NT2/D1 (cell line): ENCODE measurements at regions not wholly inside any gene's neighbourhood (a gene's known extent, or its start where the extent isn't known, plus 50 kb on each side); places are given as distances from the start of the nearest gene placed in this dataset.
A peak's percentile ranks its signal among the peaks of the same experiment; 100 is the strongest.
"Not testable (repeated sequence)": the region's sequence is repeated elsewhere in the genome, so short reads cannot be mapped to it uniquely, and the experiment has no call there.

ENCODE experiments used
- DNase-seq: peaks from one replicate; pipeline ENCODE4 v3.0.0-alpha.2; 2011; ENCODE audit warnings: low read depth, low spot score
- H3K27me3 ChIP-seq: 2 replicates; pipeline ENCODE4 v1.6.0; 2011; ENCODE audit warnings: mild to moderate bottlenecking; ENCODE audit not compliant: insufficient read length, insufficient read depth
- H3K36me3 ChIP-seq: 2 replicates; pipeline ENCODE4 v1.6.1; 2011; ENCODE audit warnings: mild to moderate bottlenecking, low read length, mixed read lengths; ENCODE audit not compliant: insufficient read depth, insufficient read length
- H3K4me1 ChIP-seq: 2 replicates; pipeline ENCODE4 v1.5.1; 2011; ENCODE audit not compliant: insufficient read depth, insufficient read length
- H3K4me3 ChIP-seq: 2 replicates; pipeline ENCODE4 v1.5.1; 2011; ENCODE audit warnings: low read depth; ENCODE audit not compliant: insufficient read length
- H3K9ac ChIP-seq: 2 replicates; pipeline ENCODE4 v1.6.0; 2011; ENCODE audit warnings: low read depth; ENCODE audit not compliant: insufficient read length
- H3K9me3 ChIP-seq: 2 replicates; pipeline ENCODE4 v1.5.1; 2011; ENCODE audit warnings: mild to moderate bottlenecking, low read length; ENCODE audit not compliant: insufficient read depth
- SUZ12 ChIP-seq: IDR thresholded peaks from 2 replicates; pipeline ENCODE4 v1.6.1; 2011; ENCODE audit not compliant: insufficient read length, insufficient read depth; ENCODE audit errors: extremely low read depth
- YY1 ChIP-seq: IDR thresholded peaks from 2 replicates; pipeline ENCODE4 v1.6.1; 2011; ENCODE audit not compliant: insufficient read length, insufficient read depth
- ZNF274 ChIP-seq: IDR thresholded peaks from 2 replicates; pipeline ENCODE4 v1.6.1; 2011; ENCODE audit warnings: mild to moderate bottlenecking, low read depth, low read length

DNA sequence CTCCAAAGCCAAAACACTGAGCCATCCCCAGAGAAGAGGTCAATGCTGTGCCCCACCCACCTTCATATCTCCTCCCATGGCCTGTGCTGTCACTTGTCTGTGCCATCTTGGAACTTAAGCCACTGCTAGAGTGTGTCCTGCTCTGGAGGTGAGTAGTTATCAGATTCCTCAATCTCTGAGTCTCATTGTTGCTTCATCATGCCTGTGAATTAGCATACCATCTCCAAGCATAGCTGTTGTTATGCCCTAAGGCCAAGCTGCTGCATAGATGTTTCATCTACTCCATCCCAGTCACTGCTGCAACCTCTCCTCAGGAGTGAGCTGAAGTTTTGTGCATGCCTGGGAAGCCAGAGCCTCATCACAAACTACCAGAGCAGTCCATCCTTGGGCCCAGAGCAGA is 349.0 kb downstream of the ZWINT start:
- Histone ChIP-seq H3K9me3 (no peaks in the 10 kb centered on the region), H3K36me3 (no peaks in the 10 kb centered on the region), H3K27me3 (no peaks in the 10 kb centered on the region), H3K4me3 (no peak overlapping the region), H3K9ac (no peak overlapping the region), H3K4me1 (no peaks in the 10 kb centered on the region)
- DNase-seq = no peak
- TF ChIP-seq SUZ12 (no peak), YY1 (no peak), ZNF274 (no peak)

DNA sequence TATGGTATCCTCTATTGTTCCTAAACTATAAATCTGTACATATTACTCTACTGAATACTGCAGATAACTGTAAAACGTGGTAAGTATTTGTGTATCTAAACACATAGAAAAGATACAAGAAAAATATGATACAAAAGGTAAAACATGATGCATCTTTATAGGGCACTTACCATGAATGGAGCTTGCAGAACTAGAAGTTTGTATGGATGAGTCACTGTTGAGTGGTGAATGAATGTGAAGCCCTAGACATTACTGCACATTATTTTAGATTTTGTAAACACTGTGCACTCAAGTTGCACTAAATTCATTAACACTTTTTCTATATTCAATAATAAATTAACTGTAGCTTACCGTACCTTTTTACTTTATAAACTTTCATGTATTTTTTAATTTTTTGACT is 357.5 kb downstream of the ZWINT start:
- H3K9ac ChIP-seq = no peak overlapping the region
- no peaks in the 10 kb centered on the region for H3K27me3 ChIP-seq
- H3K4me1 ChIP-seq = no peaks in the 10 kb centered on the region
- H3K4me3 ChIP-seq = no peak overlapping the region
- TF ChIP-seq ZNF274 = no peak
- no peak for TF ChIP-seq SUZ12
- TF ChIP-seq YY1 = no peak
- H3K36me3 ChIP-seq = no peaks in the 10 kb centered on the region
- no peaks in the 10 kb centered on the region for H3K9me3 ChIP-seq
- no peak for DNase-seq

DNA sequence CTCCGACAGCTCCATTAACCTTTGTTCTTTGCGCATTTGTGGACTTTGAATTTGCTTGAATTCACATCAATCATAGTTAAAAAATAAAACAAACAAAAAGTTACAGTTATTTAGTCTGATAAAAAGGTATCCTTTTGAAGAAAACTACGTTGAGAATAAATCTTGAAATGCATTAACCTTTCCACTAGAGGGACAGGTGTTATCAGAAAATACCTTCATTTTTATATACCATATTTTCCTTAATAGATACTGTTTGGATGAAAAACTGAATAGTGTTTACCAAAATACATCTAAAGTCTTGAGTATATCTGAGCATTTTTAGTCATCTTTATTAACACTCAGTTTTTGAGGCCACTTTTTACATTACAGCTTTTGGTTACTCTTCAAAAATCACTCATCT is 371.9 kb downstream of the ZWINT start:
- no peak for DNase-seq
- H3K4me3 ChIP-seq = no peak overlapping the region
- H3K4me1 ChIP-seq = no peaks in the 10 kb centered on the region
- no peaks in the 10 kb centered on the region for H3K27me3 ChIP-seq
- TF ChIP-seq YY1 (no peak), ZNF274 (no peak), SUZ12 (no peak)
- H3K36me3 ChIP-seq = no peaks in the 10 kb centered on the region
- no peak overlapping the region for H3K9ac ChIP-seq
- no peaks in the 10 kb centered on the region for H3K9me3 ChIP-seq

DNA sequence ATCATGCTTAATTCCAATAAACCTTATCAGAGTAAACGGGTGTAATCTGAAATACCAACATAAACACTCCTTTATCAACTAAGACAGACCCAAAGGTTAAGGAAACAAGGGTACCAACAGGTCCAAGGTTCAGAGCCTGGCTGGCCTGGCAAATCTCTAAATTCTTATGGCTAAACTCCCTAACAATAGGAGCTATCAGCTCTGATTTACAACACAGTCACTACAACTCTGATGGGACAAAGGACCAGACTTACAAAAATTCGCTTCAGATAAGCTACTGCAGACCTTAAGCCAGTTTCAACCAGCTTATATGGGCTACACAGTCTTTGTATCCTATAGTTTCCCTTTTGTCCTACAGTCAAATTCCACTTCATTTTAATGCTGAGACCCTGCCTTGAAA is 381.9 kb downstream of the ZWINT start:
- H3K4me1 ChIP-seq = no peaks in the 10 kb centered on the region
- no peak for TF ChIP-seq SUZ12
- TF ChIP-seq ZNF274 = no peak
- no peak for TF ChIP-seq YY1
- peak; percentile 51 for DNase-seq
- H3K9ac ChIP-seq = no peak overlapping the region
- no peaks in the 10 kb centered on the region for H3K27me3 ChIP-seq
- no peak overlapping the region for H3K4me3 ChIP-seq
- H3K36me3 ChIP-seq = no peaks in the 10 kb centered on the region
- H3K9me3 ChIP-seq = no peaks in the 10 kb centered on the region

DNA sequence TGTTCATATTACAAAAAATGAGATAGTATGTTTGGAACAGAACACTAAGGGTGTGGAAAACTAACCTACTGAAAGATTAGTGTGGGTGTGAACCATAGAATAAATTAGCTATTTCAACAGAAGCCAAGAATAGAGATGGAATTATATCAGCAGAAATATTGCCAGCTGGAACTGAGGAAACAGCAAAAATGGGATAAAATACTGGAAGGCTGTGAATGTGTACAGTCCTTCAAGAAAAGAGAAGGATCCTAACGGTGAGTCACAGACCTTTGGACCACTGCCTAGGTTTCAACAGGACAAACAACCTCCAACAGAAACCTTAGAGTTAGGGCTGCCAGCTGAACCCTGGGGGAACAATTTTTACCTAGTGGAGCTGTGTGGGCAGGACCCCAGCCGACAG is 395.0 kb downstream of the ZWINT start:
- Histone ChIP-seq H3K9ac (no peak overlapping the region), H3K4me1 (no peaks in the 10 kb centered on the region), H3K4me3 (no peak overlapping the region), H3K27me3 (no peaks in the 10 kb centered on the region), H3K9me3 (no peaks in the 10 kb centered on the region), H3K36me3 (no peaks in the 10 kb centered on the region)
- TF ChIP-seq SUZ12 = no peak
- TF ChIP-seq YY1 = no peak
- TF ChIP-seq ZNF274 = no peak
- no peak for DNase-seq

DNA sequence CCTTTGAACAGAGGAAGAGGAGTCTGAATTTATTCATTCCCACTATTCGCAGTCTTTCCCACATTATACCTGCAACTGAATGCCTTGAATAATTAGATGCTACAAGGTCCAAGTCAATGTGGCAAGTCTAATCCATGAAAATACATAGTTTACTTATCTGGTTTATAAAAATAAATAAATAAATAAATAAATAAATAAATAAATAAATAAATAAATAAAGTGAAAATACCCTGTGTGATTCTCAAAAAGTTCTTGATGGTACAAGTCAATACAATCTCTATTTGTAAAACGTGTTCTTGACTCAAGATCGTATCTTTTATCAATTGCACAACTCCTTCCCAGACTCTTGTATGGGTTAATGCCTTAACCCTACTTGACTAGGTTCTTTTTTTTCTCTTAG is 417.7 kb downstream of the ZWINT start:
- Histone ChIP-seq H3K4me3 (no peak overlapping the region), H3K9ac (no peak overlapping the region), H3K27me3 (no peaks in the 10 kb centered on the region), H3K36me3 (no peaks in the 10 kb centered on the region), H3K9me3 (peaks cover 4% of the 10 kb centered on the region; the same call in 1 of the 2 replicates), H3K4me1 (no peaks in the 10 kb centered on the region)
- DNase-seq = no peak
- TF ChIP-seq ZNF274 = no peak
- no peak for TF ChIP-seq YY1
- TF ChIP-seq SUZ12 = no peak

DNA sequence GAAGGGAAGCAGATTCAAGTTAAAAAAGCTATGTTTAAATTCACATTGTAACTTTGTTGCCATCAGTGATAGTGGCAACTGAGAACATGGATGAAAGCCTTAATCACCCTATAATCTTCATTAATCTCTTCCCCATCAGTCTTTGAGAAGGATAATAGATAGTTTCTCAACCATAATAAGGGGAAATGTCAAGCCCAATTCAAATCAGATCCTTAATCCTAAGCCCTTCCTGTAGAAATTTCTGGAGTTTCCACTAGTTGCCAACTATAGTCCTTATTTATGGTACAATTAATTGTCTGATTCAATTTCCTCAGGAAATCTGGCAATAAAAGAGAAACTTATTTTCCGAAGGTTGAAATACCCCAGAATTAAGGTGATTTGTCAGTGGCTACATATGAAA is 431.8 kb downstream of the ZWINT start:
- no peak for TF ChIP-seq YY1
- no peak for TF ChIP-seq ZNF274
- TF ChIP-seq SUZ12 = no peak
- Histone ChIP-seq H3K4me3 (no peak overlapping the region), H3K36me3 (no peaks in the 10 kb centered on the region), H3K4me1 (no peaks in the 10 kb centered on the region), H3K27me3 (no peaks in the 10 kb centered on the region), H3K9me3 (no peaks in the 10 kb centered on the region), H3K9ac (no peak overlapping the region)
- no peak for DNase-seq

DNA sequence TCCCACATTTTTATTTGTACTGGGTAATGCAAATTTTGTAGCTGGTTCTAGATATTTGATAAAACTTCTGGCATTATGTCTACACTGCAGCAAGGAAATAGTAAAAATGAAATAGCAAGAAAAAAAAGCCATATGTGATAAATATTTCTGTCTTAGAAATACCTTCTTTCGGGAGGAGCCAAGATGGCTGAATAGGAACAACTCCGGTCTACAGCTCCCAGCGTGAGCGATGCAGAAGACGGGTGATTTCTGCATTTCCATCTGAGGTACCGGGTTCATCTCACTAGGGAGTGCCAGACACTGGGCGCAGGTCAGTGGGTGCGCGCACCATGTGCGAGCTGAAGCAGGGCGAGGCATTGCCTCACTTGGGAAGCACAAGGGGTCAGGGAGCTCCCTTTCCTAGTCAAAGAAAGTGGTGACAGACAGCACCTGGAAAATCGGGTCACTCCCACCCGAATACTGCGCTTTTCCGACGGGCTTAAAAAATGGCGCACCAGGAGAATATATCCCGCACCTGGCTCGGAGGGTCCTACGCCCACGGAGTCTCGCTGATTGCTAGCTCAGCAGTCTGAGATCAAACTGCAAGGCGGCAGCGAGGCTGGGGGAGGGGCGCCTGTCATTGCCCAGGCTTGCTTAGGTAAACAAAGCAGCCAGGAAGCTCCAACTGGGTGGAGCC is 461.4 kb downstream of the ZWINT start:
- H3K9me3 ChIP-seq, H3K27me3 ChIP-seq, H3K4me1 ChIP-seq, DNase-seq, H3K36me3 ChIP-seq, H3K9ac ChIP-seq: not testable (repeated sequence)
- peak overlapping the region; percentile 29 for H3K4me3 ChIP-seq
